ENCODE measurements at regions not wholly inside any gene's neighbourhood (a gene's known extent, or its start where the extent isn't known, plus 50 kb on each side); places are given as distances from the start of the nearest gene placed in this dataset.

- TF ChIP-seq CTCF (IDR thresholded peaks at IDR 0.05; ENCODE audit: borderline replicate concordance, insufficient read depth, low read depth, low read length): no peak
- no peak overlapping the region for H3K4me3 ChIP-seq (ENCODE audit: low read depth, low read length)
These were observed 178.6 kb downstream of the UNC5CL start for GRCh38 chr6:40860443-40860842.

DNA sequence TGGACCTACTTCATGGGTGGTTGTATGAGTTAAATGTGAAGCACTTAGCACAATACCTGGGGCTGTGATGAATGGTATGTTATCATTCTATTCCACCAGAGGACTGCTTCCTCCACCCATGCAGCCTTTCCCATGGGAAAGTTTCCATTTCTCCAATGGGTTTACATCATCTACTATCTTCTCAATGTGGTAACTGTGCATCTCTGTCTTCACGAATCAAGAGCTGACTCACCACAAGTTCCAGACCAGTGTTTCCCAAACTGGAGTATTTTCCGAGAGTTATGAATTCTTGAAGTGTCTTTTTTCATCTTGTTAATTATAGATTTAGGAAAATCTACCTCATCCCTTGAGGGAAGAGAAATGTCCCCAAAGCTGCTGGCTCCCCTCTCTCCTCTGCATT is 182.8 kb downstream of the UNC5CL start:
- TF ChIP-seq CTCF (IDR thresholded peaks at IDR 0.05; ENCODE audit: borderline replicate concordance, insufficient read depth, low read depth, low read length): no peak

GRCh38 chr6:40855168-40855880 is 183.7 kb downstream of the UNC5CL start:
- no peak for TF ChIP-seq CTCF (IDR thresholded peaks at IDR 0.05; ENCODE audit: borderline replicate concordance, insufficient read depth, low read depth, low read length)
- H3K4me3 ChIP-seq (ENCODE audit: low read depth, low read length): no peak overlapping the region

More for the DNA sequence above, 182.8 kb downstream of the UNC5CL start:
- no peak overlapping the region for H3K4me3 ChIP-seq (ENCODE audit: low read depth, low read length)

- no peak for TF ChIP-seq CTCF (IDR thresholded peaks at IDR 0.05; ENCODE audit: borderline replicate concordance, insufficient read depth, low read depth, low read length)
- no peak overlapping the region for H3K4me3 ChIP-seq (ENCODE audit: low read depth, low read length)
These were observed 184.4 kb downstream of the UNC5CL start for GRCh38 chr6:40854592-40854991.

GRCh38 chr6:40852779-40853373 is 186.1 kb downstream of the UNC5CL start:
- peak; percentile 44; the same call in 1 of the 2 replicates for TF ChIP-seq CTCF (IDR thresholded peaks at IDR 0.05; ENCODE audit: borderline replicate concordance, insufficient read depth, low read depth, low read length)
- no peak overlapping the region for H3K4me3 ChIP-seq (ENCODE audit: low read depth, low read length)

DNA sequence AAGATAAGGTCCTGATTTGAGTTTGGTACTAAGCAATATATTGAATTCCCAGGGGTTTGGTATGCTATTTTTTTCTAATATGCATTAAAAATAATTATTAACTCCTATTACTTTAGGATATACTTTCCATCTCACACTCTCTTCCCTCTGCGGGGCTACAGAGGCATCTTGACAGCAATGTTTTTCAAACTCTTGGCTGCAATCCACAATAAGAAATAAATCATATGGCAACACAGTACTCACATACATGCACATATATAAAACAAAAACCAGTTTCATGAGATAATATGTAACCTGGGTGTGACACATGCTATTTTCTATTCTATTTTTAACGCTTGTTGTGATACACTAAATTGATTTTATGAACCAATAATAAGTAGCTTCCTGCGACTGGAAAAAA is 189.5 kb downstream of the UNC5CL start:
- H3K4me3 ChIP-seq (ENCODE audit: low read depth, low read length): no peak overlapping the region
- TF ChIP-seq CTCF (IDR thresholded peaks at IDR 0.05; ENCODE audit: borderline replicate concordance, insufficient read depth, low read depth, low read length): no peak

All from GM12875 (cell line).